HEK293 (cell line): ENCODE measurements at regions not wholly inside any gene's neighbourhood (a gene's known extent, or its start where the extent isn't known, plus 50 kb on each side); places are given as distances from the start of the nearest gene placed in this dataset.

Experiments
- CTCF ChIA-PET: fragments of 350-600 bp; formaldehyde crosslinking; extraction: SDS; loops from one replicate; lab custom pipeline; 2021; ENCODE audit warnings: antibody characterized with exemption; lab: Yijun Ruan, JAX
- POLR2A ChIA-PET: fragments of 300-600 bp; formaldehyde crosslinking; extraction: SDS; loops from one replicate; lab custom pipeline; 2020; ENCODE audit warnings: antibody characterized with exemption, inconsistent platforms; lab: Yijun Ruan, JAX
- H3K27ac ChIP-seq: fragments of 200-500 bp; sonication (Bioruptor generic); 2 replicates; pipeline ENCODE4 v1.5.1; 2014; ENCODE audit warnings: low read depth, low read length, control low read depth, inconsistent platforms; ENCODE audit errors: extremely low read depth
- H3K36me3 ChIP-seq, 2 experiments: fragments of 200-500 bp in 1 of 2; sonication (Bioruptor generic) in 1 of 2; 1 replicate in 1 of 2; 2 replicates in 1 of 2; pipeline ENCODE4 v1.5.1; 2014 to 2017; ENCODE audit warnings: inconsistent platforms in 2 of 2, low read length in 2 of 2; ENCODE audit not compliant: control insufficient read depth in 2 of 2, insufficient read depth in 1 of 2
- H3K4me1 ChIP-seq: fragments of 200-500 bp; sonication (Bioruptor generic); 2 replicates; pipeline ENCODE4 v1.5.1; 2014; ENCODE audit warnings: mild to moderate bottlenecking, low read length, inconsistent platforms; ENCODE audit not compliant: control insufficient read depth, insufficient read depth
- H3K4me3 ChIP-seq: 2 replicates; pipeline ENCODE4 v1.5.1; 2011; ENCODE audit warnings: low read depth, mild to moderate bottlenecking, control low read depth, low read length, moderate library complexity
- H3K9me3 ChIP-seq: fragments of 200-500 bp; sonication (Bioruptor generic); 2 replicates; pipeline ENCODE4 v1.5.1; 2014; ENCODE audit warnings: low read depth, low read length, inconsistent platforms; ENCODE audit not compliant: control insufficient read depth, insufficient read depth
- KLF7 ChIP-seq: fragments of 450-650 bp; formaldehyde crosslinking; IDR thresholded peaks from 2 replicates; pipeline ENCODE4 v1.5.1; 2016; ENCODE audit warnings: missing biosample characterization, missing genetic modification characterization, borderline replicate concordance
- PRDM4 ChIP-seq: fragments of 450-650 bp; formaldehyde crosslinking; IDR thresholded peaks from 2 replicates; pipeline ENCODE4 v1.5.1; 2017; ENCODE audit warnings: missing biosample characterization, missing genetic modification characterization
- PRDM6 ChIP-seq: fragments of 450-650 bp; formaldehyde crosslinking; IDR thresholded peaks from 2 replicates; pipeline ENCODE4 v1.5.1; 2017; ENCODE audit warnings: missing biosample characterization, missing genetic modification characterization
- SP2 ChIP-seq: fragments of 450-650 bp; formaldehyde crosslinking; IDR thresholded peaks from 2 replicates; pipeline ENCODE4 v1.5.1; 2016; ENCODE audit warnings: missing biosample characterization, missing genetic modification characterization
- TSHZ1 ChIP-seq: fragments of 450-650 bp; formaldehyde crosslinking; IDR thresholded peaks from 2 replicates; pipeline ENCODE4 v1.5.1; 2016; ENCODE audit warnings: missing biosample characterization, missing genetic modification characterization, borderline replicate concordance
- WT1 ChIP-seq: fragments of 450-650 bp; formaldehyde crosslinking; IDR thresholded peaks from 2 replicates; pipeline ENCODE4 v1.5.1; 2016; ENCODE audit warnings: missing biosample characterization, missing genetic modification characterization
- ZBTB10 ChIP-seq: fragments of 450-650 bp; formaldehyde crosslinking; IDR thresholded peaks from 2 replicates; pipeline ENCODE4 v1.5.1; 2016; ENCODE audit warnings: missing biosample characterization, missing genetic modification characterization
- ZBTB44 ChIP-seq: fragments of 450-650 bp; IDR thresholded peaks from 2 replicates; pipeline ENCODE4 v1.5.1; 2018; ENCODE audit warnings: missing biosample characterization, mild to moderate bottlenecking, missing genetic modification characterization
- ZFHX2 ChIP-seq: fragments of 450-650 bp; formaldehyde crosslinking; conservative IDR thresholded peaks from 2 replicates; pipeline ENCODE4 v1.5.1; 2016; ENCODE audit warnings: missing biosample characterization, missing genetic modification characterization
- ZNF121 ChIP-seq: fragments of 450-650 bp; formaldehyde crosslinking; IDR thresholded peaks from 2 replicates; pipeline ENCODE4 v1.5.1; 2016; ENCODE audit warnings: missing biosample characterization, missing genetic modification characterization
- ZNF221 ChIP-seq: fragments of 450-650 bp; formaldehyde crosslinking; IDR thresholded peaks from 2 replicates; pipeline ENCODE4 v1.5.1; 2017; ENCODE audit warnings: missing biosample characterization, missing genetic modification characterization, borderline replicate concordance
- ZNF302 ChIP-seq: fragments of 450-650 bp; formaldehyde crosslinking; IDR thresholded peaks from 2 replicates; pipeline ENCODE4 v1.5.1; 2016; ENCODE audit warnings: missing biosample characterization, missing genetic modification characterization, low read depth
- ZNF350 ChIP-seq: fragments of 450-650 bp; formaldehyde crosslinking; IDR thresholded peaks from 2 replicates; pipeline ENCODE4 v1.5.0; 2017; ENCODE audit warnings: missing biosample characterization, mild to moderate bottlenecking, missing genetic modification characterization
- ZNF549 ChIP-seq: fragments of 450-650 bp; IDR thresholded peaks from 2 replicates; pipeline ENCODE4 v1.5.1; 2018; ENCODE audit warnings: missing biosample characterization, missing genetic modification characterization, mild to moderate bottlenecking, inconsistent platforms, moderate library complexity
- ZNF560 ChIP-seq: fragments of 450-650 bp; formaldehyde crosslinking; IDR thresholded peaks from 2 replicates; pipeline ENCODE4 v1.5.1; 2017; ENCODE audit warnings: missing biosample characterization, missing genetic modification characterization, borderline replicate concordance
- ZNF561 ChIP-seq: fragments of 450-650 bp; IDR thresholded peaks from 2 replicates; pipeline ENCODE4 v1.5.1; 2018; ENCODE audit warnings: missing biosample characterization, missing genetic modification characterization, borderline replicate concordance
- ZNF596 ChIP-seq: fragments of 450-650 bp; IDR thresholded peaks from 2 replicates; pipeline ENCODE4 v1.5.0; 2018; ENCODE audit warnings: missing biosample characterization, mild to moderate bottlenecking, missing genetic modification characterization, moderate library complexity
- ZNF677 ChIP-seq: fragments of 450-650 bp; IDR thresholded peaks from 2 replicates; pipeline ENCODE4 v1.5.0; 2018; ENCODE audit warnings: missing biosample characterization, mild to moderate bottlenecking, missing genetic modification characterization, moderate library complexity
- ZNF837 ChIP-seq: fragments of 450-650 bp; formaldehyde crosslinking; IDR thresholded peaks from 2 replicates; pipeline ENCODE4 v1.5.1; 2016; ENCODE audit warnings: missing biosample characterization, missing genetic modification characterization
- ZSCAN5A ChIP-seq: fragments of 450-650 bp; formaldehyde crosslinking; IDR thresholded peaks from 2 replicates; pipeline ENCODE4 v1.5.1; 2016; ENCODE audit warnings: missing biosample characterization, missing genetic modification characterization

GRCh38 chr2:209307161-209308001, 116.5 kb upstream of the MAP2 start:
- Histone ChIP-seq H3K4me1 (no peaks in the 10 kb centered on the region), H3K27ac (no peak overlapping the region), H3K9me3 (no peaks in the 10 kb centered on the region), H3K36me3 (no peaks in the 10 kb centered on the region), H3K4me3 (no peak overlapping the region)
- no peak for TF ChIP-seq ZNF350
- no peak for TF ChIP-seq PRDM6 (tag by site-specific recombination)
- TF ChIP-seq ZNF560: no peak
- ChIA-PET POLR2A (no interaction called here), CTCF (no interaction called here)

- no peaks in the 10 kb centered on the region for H3K9me3 ChIP-seq
- H3K36me3 ChIP-seq: no peaks in the 10 kb centered on the region
- no peak overlapping the region for H3K4me3 ChIP-seq
- CTCF ChIA-PET: no interaction called here
- no peak overlapping the region for H3K27ac ChIP-seq
- H3K4me1 ChIP-seq: no peaks in the 10 kb centered on the region
- POLR2A ChIA-PET: no interaction called here
- TF ChIP-seq ZSCAN5A (tag by site-specific recombination) (no peak), TSHZ1 (no peak), ZNF596 (tag by site-specific recombination) (no peak), ZNF221 (tag by site-specific recombination) (no peak), ZNF677 (no peak), ZNF121 (no peak), ZBTB44 (tag by site-specific recombination) (no peak), ZNF561 (no peak), KLF7 (tag by site-specific recombination) (no peak), SP2 (tag by site-specific recombination) (no peak), ZNF837 (tag by site-specific recombination) (no peak), WT1 (tag by site-specific recombination) (no peak), ZNF302 (no peak), ZBTB10 (tag by site-specific recombination) (no peak), ZFHX2 (tag by site-specific recombination) (no peak), ZNF549 (tag by site-specific recombination) (no peak), PRDM4 (tag by site-specific recombination) (no peak)
These were observed 115.4 kb upstream of the MAP2 start for GRCh38 chr2:209308415-209308814.
